ENCODE measurements at regions not wholly inside any gene's neighbourhood (a gene's known extent, or its start where the extent isn't known, plus 50 kb on each side); places are given as distances from the start of the nearest gene placed in this dataset.
A peak's percentile ranks its signal among the peaks of the same experiment; 100 is the strongest.

GRCh38 chr7:46626691-46627310 is 705.7 kb upstream of the IGFBP3 start:
- TF ChIP-seq CTCF (IDR thresholded peaks at IDR 0.05; ENCODE audit: low read depth, low read length) = no peak
- peak overlapping the region; percentile 11; the same call in 1 of the 2 replicates for H3K4me3 ChIP-seq (ENCODE audit: low read depth, low read length)

- TF ChIP-seq CTCF (IDR thresholded peaks at IDR 0.05; ENCODE audit: low read depth, low read length) = no peak
- H3K4me3 ChIP-seq (ENCODE audit: low read depth, low read length) = no peak overlapping the region
Measured at GRCh38 chr7:46626261-46626660, 705.2 kb upstream of the IGFBP3 start.

GRCh38 chr7:46625032-46625431 is 704.0 kb upstream of the IGFBP3 start:
- no peak overlapping the region for H3K4me3 ChIP-seq (ENCODE audit: low read depth, low read length)
- TF ChIP-seq CTCF (IDR thresholded peaks at IDR 0.05; ENCODE audit: low read depth, low read length) = no peak

GRCh38 chr7:46622251-46622650 is 701.2 kb upstream of the IGFBP3 start:
- no peak for TF ChIP-seq CTCF (IDR thresholded peaks at IDR 0.05; ENCODE audit: low read depth, low read length)
- no peak overlapping the region for H3K4me3 ChIP-seq (ENCODE audit: low read depth, low read length)

GRCh38 chr7:46619723-46620310 is 698.7 kb upstream of the IGFBP3 start:
- no peak for TF ChIP-seq CTCF (IDR thresholded peaks at IDR 0.05; ENCODE audit: low read depth, low read length)
- no peak overlapping the region for H3K4me3 ChIP-seq (ENCODE audit: low read depth, low read length)

GRCh38 chr7:46616636-46617035 is 695.6 kb upstream of the IGFBP3 start:
- TF ChIP-seq CTCF (IDR thresholded peaks at IDR 0.05; ENCODE audit: low read depth, low read length) = no peak
- H3K4me3 ChIP-seq (ENCODE audit: low read depth, low read length) = no peak overlapping the region

GRCh38 chr7:46613551-46613950 is 692.5 kb upstream of the IGFBP3 start:
- TF ChIP-seq CTCF (IDR thresholded peaks at IDR 0.05; ENCODE audit: low read depth, low read length) = no peak
- no peak overlapping the region for H3K4me3 ChIP-seq (ENCODE audit: low read depth, low read length)

All from WI38 (cell line).